GM19043 (cell line): ENCODE measurements at regions not wholly inside any gene's neighbourhood (a gene's known extent, or its start where the extent isn't known, plus 50 kb on each side); places are given as distances from the start of the nearest gene placed in this dataset.
"Not testable (repeated sequence)": the region's sequence is repeated elsewhere in the genome, so short reads cannot be mapped to it uniquely, and the experiment has no call there.

Source experiments
- ATAC-seq: cut with Tn5 transposase; IDR thresholded peaks from one replicate; pipeline ENCODE4 v1.9.1; 2021; ENCODE audit warnings: low read depth; ENCODE audit not compliant: unreplicated experiment

DNA sequence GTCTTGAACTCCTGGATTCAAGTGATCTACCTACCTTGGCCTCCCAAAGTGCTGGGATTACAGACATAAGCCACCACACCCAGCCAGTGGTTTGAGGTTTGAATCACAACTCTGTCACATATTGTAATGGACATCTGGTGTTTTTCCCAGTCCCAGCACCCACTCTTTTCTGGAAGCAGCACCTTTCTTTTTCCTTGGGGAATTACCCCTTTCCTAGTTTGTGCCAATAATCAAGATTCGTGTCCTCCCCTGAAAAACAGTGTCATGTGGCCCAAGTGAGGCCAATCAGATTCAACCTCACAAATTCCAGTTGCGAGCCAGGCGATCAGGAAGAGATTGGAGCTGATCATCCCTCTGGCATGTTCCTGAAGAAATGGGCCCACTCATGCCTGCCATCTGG lies 71.7 kb upstream of the SGK1 start:
- no peak for ATAC-seq

DNA sequence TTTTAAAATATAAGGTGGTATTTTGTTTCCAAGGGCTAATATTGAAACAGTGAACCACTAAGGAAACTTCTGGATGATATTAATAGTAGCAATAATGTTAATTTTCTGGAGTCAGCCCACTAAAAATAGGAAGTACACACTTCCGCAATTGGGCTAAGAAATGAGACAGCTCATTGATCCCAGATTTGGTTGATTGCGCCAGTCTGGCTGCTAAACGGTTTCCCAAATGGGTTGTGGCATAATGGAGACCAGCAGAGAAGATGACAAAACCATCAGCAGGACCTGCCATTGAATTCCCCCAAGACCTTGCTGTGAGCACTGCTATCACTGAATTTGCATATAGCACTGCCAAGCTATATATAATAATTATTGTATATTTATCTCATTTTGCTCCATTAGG lies 71.2 kb upstream of the SGK1 start:
- no peak for ATAC-seq

DNA sequence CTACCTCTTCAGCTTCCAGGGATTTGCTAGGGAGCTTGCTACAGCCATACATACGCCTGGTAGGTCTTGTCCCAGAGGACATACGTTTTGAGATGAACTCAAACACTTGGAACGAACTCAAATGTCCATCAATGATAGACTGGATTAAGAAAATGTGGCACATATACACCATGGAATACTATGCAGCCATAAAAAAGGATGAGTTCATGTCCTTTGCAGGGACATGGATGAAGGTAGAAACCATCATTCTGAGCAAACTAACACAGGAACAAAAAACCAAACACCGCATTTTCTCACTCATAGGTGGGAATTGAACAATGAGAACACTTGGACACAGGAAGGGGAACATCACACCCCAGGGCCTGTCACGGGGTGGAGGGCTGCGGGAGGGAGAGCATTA lies 68.6 kb upstream of the SGK1 start:
- not testable (repeated sequence) for ATAC-seq

DNA sequence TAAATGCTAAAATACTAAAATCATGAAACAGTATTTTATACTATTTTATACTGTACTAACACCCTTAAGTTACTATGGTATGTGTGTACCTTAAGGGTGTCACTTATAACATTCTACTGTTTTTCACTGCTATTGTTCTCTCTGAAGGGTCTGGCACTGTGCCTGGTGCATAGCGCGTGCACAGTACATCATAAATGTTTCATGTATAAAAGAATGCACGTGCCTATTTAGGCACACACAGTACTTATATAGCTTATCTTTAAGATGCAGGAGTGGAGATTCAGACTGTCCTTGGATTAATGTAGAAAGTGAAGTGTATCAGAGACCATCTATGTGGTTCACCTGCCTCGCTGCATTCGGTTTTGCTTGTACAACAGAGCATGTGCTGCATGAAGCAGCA lies 64.0 kb upstream of the SGK1 start:
- no peak for ATAC-seq

DNA sequence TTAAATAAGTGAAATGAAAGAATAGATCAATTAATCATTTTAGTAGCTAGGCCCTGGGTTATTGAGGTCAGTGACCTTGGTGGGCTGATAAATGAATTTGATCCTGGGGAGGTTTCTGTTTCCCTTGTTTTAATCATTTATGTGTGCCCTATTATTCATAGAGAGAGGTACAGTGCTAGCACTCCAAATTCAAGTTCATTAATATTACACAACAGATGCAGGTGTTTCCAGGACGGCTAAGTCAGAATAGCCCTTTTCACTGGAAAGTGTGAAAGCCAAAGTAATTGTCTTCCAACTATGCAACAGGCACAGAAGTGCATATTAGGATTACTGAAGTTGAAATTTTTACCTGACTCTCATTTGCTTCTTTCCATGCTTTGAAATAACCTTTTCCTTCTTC lies 61.7 kb upstream of the SGK1 start:
- ATAC-seq = no peak

DNA sequence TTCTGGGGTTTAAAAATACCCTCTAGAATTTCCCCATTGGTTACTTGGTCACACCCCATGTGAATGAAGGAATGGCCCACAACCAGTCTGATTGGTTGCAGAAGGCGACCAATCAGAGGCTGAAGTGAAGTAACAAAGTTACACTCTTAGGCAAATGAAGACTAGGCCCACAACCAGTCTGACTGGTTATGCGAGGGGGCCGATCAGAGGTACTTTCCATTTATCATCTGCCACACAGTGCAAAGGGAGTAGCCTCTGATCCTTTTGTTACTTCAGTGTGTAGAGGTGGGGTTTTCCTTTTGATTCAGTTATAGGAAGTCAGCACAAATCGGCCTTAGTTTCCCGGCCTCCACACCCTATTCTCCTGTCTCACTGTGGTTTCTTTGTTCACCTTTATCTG lies 61.2 kb upstream of the SGK1 start:
- peak; percentile 72 for ATAC-seq

DNA sequence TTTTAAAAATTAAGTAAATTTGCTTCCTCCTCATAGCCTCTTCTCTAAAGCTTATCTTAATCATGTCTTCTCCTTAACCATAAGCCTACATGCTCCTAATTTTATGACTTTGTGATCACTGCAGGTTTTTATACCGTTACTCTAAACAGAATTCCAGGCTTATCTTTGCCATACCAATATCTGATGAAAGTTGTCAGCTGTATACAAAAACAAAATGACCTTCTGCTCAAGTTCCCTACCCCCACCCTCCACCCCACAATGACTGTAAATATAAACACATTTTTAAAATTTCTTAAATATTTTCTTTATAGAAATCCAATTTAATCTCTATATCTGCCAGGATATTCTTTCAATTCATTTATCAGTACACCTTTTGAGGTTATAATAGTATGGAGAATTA lies 60.5 kb upstream of the SGK1 start:
- ATAC-seq = no peak

DNA sequence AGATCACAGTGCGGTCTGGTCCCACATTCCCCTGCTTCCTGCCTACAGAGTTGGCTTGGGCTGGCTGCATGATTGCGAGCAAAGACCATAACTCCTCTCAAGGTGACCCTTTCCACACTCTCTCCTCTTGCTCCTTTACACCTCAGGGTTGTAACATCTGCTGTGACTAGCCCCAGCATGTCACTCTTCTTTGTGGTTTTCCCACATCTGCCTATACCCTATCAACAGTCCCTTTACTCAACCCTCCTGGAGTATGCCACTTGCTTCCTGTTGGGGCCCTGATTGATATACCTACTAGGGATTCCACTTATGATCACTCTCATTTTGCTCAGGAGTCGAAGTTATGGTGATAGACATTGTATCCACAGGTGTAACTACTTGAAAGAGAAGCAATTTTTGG lies 58.9 kb upstream of the SGK1 start:
- ATAC-seq = no peak

DNA sequence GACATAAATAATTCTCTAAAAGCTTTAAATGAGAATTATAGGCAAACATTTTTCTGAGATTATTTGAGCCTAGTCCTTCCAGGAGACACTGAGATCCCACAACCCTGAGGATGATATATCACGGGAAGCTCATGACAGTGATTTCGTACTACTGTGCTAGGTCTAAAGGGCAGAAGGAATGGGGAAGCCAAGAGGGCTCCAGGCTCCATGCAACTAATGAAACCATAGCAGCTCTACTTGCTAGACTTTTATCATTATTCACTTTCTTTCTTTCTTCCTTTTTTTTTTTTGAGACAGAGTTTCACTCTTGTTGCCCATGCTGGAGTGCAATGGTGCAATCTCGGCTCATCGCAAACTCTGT lies 57.3 kb upstream of the SGK1 start:
- no peak for ATAC-seq

DNA sequence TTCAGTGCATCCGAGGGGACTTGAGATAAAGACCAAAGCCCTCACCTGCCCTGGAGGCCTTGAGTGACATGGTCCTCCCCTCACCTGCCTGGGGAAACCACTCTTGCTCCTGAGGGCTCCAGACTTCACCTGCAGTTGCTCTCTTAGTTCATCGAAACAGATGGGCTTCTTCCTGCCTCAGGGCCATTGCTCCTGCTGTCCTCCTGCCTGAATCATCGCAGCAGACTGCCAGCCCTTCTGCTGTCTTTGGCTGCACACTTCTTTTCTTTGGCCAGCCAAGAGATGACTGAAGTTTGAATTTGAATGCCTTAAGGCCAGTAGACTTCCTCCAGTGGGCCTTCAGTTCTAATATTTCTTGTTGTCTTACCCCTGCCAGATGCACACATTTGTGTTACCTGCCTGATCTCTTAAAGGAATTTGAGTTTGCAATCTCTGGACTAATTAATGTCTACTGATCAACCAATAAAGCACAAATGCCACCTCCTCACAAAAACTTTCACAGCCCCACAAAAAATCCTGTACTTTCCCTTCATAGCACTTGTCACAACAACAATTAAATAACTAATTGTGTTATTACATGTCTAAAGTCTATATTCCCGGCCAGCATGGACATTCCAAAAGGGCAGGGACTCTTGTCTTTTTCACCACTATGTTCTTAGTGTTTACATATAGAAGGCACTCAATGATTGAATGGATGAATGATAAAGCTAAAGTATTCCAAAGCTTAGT lies 56.7 kb upstream of the SGK1 start:
- ATAC-seq = no peak

DNA sequence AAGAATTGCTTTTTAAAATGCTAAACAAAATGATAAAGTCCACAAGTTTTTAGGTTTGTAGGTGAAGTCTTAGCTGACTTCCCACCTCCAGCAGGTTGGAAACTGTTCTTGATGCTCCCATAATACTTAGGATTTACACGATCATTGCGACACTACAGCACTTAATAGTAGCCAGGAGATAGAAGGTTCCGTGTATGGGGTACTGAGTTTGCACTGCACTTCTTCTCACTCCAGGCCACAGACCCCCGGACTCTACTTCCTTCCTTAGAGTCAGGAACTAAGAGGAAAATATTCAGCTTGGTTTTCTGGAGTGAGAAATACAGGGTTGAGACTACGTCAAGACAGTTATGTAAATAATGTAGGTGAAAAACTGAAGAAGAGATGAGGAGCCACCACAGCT lies 56.1 kb upstream of the SGK1 start:
- ATAC-seq = no peak

DNA sequence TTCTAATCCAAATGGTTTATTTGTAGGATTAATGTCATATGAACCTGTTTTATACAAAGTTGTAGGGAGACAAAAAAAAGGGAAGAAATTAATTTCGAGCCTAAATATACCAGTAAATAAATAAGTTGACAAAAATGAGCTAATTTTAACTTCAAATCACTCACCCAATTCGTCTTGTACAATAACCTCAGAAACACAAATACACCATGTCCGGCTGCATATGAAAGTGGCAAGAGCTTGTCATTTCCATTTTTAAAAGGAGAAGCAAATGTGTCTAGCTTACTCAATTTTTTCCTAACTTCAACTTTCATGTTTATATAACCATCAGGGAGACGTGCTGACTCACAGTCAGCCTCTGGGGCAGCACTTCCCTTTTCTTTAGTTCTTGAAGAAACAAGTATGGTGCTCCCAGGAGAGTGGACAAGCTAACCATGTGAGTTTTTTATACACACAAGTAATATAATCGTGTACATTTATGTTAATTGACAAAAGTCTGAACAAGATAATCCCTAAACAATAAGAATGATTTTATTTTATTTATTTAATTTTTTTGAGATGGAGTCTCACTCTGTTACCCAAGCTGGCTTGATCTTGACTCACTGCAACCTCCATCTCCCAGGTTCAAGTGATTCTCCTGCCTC lies 55.5 kb upstream of the SGK1 start:
- ATAC-seq = peak; percentile 91

DNA sequence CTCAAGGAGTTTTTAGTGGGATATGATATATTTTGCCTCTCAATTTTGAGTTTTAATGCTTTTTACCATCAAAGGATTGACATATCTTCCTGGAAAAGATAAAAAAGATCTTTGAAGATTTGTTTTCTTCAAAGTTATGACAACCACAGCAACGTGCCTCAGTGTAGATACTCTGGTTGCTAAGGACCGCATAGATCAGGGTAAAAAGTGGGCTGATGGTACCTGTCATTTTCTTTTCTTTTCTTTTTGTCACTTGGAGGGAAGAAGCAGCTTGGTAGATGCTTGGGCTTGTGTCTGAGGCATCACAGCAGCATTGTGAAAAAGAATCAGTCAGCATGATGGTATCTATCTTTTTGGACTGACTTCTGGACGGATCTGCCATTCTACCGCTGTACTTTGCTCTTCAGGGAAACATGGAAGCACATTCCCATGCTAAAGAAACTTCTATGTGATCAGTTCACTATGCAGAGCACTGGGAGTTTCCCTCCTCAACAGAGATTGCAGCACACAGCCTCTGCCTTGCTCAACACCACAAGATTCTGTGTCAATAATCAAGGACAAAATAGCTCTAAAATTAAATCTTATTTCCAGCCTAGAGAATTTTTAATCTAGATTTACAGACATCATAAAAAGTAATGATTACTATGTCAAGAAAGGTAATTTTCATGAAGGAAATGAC lies 54.8 kb upstream of the SGK1 start:
- no peak for ATAC-seq

DNA sequence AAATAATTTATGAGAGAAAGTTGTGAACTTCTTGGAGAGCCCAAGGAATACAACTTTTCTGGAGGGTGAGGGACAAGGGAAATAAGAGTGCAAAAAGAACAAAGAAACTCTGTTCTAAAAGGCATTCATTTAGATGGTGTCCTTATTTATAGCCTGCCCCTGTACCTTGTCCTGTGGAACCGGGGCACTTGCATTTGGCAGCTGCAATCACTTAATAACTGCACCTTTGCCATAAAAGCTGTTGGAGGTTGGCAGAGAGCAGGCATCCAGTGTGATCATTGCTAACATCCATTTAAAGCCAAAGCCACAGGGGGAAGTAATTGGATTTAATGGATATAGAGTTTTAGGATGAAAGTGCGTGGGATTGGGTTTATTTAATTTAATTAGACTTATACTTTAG lies 50.8 kb upstream of the SGK1 start:
- no peak for ATAC-seq
